GM19395 (cell line): ENCODE measurements at regions not wholly inside any gene's neighbourhood (a gene's known extent, or its start where the extent isn't known, plus 50 kb on each side); places are given as distances from the start of the nearest gene placed in this dataset.

Experiments used
- ATAC-seq: cut with Tn5 transposase; IDR thresholded peaks from one replicate; pipeline ENCODE4 v1.9.1; 2021; ENCODE audit warnings: mild to moderate bottlenecking, moderate library complexity; ENCODE audit not compliant: unreplicated experiment

DNA sequence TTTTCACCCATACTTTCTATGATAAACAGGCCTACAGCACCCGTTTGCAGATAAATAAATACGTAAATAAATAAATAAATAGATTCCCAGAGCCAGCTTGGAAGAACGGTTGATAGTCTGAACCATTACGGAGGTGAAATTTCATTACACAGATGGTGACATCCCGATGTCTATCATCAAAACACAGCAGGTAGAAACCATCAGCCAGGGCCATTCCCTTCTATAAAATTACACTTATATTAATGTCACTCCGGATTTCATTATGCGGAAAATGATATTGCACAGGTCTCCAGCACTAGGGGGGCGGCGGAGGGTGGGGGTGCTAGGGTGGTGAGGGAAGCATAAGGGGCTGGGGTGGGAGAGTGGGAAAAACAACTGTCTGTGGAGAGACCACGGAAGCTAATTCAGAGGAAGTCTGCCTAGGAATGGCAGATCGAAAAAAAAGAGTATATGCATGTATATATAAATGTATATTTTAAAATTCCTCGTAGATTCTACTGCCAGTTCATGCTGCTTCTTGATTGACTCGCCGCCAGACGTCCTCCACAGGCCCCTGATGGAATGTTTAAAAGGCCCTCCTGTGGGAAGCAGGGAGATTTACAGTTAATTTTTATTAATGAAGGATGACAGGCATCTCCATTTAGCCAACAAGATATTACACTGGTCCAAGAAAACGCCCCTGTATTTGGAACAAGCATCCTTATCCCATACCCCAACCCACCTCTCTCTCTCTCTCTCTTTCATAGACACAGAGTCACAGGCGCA lies 1906.0 kb upstream of the PIK3C3 start:
- no peak for ATAC-seq

DNA sequence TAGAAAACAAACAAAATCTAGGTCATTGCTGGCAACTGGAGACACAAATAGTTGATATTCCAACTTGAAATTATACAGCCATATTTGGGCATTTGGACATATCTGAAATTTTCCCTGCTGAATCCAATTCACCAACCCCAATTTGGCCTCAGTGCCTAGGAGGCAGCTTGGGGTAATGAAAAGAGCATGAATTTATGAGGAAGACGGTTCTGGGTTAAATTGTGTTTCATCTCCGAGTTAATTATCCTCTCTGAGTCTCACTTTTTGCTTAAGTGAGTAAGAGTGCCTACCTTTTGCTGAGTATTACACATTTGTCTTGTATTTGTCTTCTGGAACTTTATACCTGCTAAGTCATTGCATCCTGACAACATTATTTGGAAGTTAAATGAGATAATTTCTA lies 1906.8 kb upstream of the PIK3C3 start:
- ATAC-seq = no peak

DNA sequence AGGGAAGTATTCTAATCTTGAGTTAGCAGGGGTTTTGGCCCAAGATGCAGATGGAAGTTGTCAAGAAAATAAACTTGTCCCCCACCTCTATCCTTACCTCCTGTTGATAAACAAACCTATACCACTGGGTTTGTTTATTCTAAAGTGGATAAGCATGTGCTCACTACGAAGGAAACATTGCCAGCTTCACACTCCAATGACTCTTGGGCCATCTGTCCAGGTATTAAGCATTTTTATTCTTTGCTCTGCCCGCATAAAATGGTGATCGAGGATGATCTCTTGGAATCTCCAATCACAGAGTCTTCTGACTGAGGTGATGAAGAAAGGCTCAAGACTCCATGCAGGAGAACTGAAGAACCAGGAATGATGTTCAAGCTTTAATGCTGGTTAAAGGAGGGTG lies 1908.4 kb upstream of the PIK3C3 start:
- no peak for ATAC-seq

DNA sequence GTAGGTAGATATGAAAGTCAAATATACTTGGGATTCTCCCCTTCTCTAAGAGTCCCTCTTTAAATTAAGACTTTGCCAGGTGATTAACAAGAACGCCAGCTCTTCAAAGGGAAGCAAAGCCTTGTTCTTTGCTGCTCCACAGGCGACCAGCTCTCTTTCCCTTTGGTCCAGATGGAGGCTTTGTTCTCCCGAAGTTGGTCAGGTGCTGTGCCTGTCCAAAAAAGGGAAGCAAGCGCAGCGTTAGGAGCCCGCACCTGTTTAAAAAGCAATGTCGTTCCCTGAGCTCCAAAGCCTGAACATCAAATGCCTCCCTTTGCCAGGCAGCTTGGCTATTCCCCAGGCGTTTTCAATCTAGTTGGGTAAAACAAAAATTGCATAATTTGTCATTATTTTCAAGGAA lies 1913.1 kb upstream of the PIK3C3 start:
- no peak for ATAC-seq

DNA sequence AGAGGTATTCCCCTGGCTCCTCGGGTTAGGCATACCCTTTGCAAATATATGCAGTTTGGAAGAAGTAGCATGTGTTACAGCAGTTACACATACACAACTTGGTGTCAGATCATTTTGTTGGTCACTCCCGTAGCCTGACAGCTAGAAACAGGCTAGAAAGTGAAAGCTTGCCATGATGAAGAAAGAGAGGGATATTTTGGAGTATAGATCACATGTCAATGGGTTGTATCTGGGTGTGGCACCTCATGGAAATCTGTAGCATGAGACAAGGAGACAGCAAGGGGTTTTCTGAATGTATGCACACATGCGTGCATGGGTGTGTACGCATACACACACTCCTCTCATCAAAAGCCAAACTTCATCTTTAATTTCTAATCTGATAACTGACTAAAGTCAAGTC lies 1914.5 kb upstream of the PIK3C3 start:
- ATAC-seq = no peak

DNA sequence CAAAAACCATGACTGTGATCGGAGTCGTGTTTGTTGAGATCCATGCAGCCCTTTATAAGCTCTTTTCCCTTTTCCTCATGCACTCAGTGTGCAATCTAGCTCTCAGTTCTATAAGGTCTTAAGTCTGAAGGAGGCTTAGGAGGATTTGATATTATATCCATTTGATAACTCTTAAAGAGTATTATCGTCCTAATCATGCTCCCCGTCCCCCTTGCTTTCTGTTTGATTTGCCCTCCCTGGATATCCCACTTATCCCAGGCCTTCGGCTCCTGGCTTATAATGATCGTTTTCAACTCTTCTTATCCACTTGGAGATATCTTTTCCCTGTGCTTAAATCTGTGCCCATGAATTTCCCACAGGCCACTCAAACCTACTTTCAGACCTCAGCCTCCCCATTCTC lies 1917.7 kb upstream of the PIK3C3 start:
- ATAC-seq = no peak

DNA sequence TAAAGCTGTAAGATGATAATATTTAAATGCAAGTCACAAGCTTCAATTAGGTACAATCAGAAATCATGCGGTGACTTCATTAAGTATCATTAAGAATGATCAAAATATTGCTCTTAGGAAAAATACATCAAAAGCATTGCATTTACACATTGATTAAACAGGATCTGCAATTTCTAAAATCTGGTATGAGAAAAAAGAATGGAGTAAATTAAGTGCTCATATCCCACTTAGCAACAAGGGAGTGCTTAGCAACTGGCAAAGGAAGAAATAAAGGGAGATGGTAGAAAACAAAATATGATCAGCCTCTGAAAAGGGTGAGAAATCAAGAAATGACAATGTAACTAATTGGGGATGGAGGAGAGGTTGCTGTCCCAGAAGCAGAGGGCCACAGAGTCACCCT lies 1918.2 kb upstream of the PIK3C3 start:
- ATAC-seq = no peak

DNA sequence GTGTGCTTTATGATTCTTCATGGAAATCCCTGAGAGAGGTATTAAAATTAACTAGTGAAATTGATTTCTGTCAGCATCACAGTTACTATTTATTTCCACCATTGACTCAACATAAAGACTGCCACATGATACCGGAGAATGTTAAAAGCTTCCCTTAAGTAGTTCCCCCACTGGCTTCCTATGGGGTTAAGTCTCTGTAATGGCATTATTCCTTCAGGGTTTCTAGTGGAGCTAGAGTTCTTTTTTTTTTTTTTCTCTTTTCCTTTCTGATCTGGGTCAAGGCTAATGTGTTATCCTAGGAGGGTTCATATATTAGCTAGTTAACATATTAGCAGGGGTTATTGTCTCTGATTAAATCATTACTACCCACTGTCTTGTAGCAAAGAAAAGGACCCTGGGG lies 1919.1 kb upstream of the PIK3C3 start:
- ATAC-seq = no peak

DNA sequence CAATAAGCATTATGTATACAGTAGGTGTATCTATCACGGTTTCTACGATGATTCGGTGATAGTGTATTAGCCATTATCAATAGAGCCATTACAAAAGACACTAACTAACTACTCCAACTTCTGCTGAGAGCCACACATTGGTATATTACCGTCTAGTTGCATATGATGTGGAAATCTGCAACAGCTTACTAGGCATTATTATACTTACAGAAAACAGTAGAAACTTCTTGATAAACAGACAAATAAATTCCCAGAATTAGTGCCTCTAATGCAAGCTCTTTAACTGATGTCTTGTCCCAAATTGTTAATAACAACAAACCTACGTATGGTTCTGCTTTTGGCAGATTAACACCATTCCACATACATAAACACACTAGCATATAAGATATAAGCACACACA lies 1923.0 kb upstream of the PIK3C3 start:
- no peak for ATAC-seq

DNA sequence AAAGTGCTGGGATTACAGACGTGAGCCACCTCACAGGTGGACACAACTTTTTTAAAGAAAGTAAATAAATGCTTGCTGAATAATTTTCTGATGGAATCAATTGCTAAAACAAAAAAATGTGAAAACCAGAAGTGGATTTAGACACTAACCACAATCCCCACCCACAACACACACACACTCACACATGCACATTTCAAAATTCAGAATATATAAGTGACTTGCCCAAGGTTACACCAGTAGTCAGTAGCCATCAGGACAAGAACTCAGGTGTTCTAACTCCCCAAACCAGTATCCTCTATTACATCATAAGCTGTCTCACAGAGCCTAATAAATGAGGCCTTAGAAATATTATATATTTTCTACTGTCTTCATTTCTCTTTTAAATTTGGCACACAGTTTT lies 1923.6 kb upstream of the PIK3C3 start:
- no peak for ATAC-seq

DNA sequence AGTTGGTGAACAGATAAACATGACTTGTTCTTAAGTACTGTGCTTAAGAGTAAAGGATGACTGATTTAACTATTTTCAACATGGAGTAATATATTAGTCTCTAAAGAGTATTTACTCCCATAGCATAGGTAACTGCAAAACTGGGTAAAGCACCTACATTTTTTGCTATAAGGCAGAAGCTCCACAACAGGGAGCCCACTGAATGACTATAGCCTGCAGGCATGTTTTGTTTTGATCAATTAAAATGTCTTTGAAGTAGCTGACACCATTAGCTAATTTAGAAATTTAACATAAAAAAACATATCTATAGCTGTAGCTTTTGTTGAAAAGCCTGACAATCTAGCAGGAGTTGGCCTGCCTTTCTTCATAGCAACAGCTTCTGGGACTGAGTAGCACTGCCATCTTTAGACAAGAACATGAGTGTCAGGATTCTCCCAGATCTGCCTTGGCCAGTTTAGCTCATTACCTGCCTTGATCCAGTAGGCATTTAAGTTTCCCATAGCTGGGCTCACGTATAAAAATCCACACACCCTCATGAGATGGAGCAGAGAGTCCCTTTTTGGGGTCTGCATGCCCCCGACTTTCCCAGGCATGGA lies 1935.1 kb upstream of the PIK3C3 start:
- no peak for ATAC-seq

DNA sequence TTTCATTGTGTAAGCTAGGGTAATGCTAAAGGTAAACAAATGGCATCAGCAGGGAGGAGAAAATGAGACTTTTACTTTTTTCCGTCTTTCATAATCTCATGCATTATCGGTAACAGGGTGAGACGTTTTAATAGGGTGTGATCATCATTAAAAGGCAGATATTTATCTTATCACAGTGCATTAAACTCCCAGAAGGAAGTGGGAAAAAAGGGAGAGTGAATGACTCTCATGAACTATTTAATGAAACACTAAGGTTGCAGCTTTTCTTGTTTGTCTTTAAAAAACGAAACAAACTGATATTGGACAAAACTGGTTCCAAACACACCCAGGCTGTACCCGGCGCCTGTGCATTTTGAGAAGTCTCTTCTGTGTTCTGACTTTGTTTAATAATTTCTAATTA lies 1936.8 kb upstream of the PIK3C3 start:
- no peak for ATAC-seq

DNA sequence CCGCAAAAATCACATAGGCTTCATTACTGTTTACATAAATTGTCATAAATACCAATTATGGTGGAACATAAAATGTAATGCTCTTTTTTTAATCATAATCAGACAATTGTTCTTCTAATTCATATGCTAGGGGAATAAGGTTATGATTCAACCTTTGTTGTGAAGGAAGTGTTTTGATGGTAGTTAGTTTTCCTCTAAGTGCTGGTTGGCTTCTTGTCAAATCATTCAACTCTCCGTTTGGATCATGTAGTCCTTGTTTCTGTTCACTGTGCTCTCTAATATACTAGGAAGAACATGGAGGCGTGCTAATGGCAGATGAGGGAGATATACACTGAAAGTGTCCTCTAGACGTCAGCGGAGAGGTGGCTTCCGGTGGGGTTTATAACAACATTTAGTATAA lies 1938.0 kb upstream of the PIK3C3 start:
- no peak for ATAC-seq

DNA sequence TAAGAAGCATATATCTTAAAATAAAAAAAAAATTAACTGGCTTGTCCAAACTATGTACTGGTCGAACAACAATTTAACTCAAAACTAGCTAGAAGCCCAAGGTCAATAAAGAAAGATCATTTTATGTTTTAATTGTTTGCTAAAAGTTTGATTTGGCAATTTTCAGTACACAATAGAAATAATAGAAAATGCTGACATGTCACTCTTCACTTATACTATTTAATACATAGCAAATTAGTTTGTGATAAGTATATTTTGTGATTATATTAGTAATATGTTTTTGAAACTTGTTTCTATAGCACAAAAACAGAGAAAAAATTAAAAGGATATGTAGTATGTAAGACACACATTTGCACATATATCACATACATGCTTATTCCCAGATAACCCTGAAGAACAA lies 1938.6 kb upstream of the PIK3C3 start:
- no peak for ATAC-seq

DNA sequence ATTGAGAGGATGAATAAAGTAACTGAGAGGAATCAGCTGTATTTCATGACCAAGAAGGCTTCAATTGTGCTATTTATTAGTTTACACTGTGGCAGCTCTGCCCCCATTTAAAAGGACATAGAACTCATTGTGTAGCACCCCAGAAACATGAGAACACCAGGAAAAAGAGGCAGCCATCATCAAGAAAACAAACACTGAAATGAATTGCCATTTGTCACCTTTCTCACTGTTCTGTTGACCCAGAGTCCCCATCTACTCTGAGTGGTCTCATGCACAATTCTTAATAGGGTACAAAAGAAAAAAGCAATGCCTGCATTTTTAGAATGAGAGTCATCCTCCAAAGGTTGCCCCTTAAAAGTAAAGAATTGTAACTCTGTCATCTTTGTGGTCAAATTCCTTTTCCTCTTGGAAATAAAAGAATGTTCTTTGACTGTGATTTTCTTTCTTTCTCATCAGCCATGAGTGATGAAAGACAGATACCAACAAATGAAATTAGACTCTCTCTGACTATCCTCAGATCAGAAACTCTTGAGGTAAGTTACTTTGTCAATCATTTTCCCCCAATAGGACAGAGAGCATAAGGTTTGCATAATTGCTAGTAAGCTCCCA lies 1941.9 kb upstream of the PIK3C3 start:
- no peak for ATAC-seq

DNA sequence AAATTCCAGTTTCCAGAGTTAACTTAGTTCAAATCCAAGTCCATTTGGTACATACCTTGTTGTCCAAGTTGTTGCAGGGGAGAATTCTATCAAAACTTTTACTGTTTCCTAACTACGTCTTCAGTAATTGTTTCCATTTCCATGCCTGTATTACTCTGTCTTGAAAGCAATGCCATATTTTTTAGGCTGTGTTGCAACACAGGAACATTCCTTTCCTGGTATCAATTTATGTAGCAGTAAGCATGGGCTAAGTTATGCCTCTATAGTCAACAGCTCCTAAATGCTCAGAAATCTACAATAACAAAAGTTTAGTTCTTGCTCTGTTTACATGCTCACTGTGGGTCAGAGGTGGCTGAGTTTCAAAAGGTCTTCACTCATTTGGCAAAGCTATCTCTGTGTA lies 1943.8 kb upstream of the PIK3C3 start:
- ATAC-seq = no peak

DNA sequence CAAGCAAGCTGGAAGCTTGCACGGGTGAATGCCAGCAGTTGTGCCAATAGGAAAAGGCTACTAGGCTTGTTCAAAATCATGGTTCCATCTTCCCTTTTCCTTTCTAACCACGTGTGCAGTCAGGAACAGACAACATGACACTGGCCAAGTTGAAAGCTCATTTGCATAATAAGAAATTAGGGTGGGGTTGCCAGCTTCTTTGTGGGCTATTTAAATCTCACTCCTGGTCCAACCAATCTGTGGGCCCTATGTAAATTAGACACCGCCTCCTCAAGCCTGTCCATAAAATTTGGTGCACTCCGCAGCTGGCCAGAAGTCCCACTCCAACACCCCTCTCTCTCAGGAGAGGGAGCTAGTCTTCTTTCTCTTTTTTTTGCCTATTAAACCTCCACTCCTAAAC lies 1948.4 kb upstream of the PIK3C3 start:
- no peak for ATAC-seq

DNA sequence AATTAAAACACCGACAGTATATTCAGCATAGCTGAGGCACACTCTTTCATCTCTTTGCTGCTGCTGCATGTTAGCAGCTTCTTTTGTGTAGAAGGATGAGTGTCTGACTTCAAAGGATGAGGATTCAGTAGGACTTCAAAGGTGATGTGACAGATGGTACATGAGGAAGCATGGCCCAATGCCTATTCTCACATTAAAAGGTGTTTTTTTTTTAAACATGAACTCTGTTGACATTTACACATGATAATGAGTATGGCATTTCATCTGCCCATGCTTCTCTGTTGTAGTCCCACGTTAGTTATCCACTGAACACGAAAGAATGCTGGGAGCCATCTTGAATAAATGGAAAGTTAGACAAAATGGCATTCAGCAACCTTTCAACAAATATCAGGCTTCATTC lies 1950.8 kb upstream of the PIK3C3 start:
- ATAC-seq = no peak

DNA sequence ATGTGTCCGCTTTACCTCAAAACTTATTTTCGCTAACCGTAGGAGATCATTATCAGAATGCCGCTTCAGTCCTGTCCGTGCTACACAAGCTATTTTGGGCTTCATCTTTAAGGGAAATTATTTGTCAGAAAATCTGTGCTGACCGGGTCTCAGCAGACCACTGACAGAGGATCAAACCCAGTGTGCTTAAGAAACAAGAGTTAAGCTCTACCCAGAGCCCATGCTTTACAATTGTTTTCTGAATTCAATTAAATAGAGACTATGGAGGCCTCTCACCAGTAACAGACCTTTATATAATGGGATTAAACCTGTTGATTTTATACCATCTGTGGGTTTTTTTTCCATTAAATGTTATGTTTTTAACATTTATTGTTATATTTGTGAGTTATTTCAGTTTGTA lies 1956.7 kb upstream of the PIK3C3 start:
- no peak for ATAC-seq

DNA sequence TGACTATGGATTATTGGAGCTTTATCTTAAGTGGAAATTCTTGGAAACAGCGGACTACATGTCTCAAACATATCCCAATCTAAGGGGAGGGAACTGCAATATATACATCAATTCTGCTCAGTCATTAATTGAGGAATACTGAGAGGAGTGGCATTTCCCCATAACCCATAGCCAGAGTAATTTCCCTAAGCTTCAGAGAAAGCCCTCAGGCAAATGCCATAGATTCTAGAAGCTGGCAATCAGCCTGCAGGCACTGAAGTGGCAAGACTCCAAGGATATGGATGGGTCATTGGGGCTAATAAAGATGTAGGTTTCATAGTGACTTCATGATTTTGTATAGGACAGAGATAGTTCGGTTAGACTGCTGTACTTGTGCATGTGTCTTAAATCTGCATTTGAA lies 1960.5 kb upstream of the PIK3C3 start:
- no peak for ATAC-seq

DNA sequence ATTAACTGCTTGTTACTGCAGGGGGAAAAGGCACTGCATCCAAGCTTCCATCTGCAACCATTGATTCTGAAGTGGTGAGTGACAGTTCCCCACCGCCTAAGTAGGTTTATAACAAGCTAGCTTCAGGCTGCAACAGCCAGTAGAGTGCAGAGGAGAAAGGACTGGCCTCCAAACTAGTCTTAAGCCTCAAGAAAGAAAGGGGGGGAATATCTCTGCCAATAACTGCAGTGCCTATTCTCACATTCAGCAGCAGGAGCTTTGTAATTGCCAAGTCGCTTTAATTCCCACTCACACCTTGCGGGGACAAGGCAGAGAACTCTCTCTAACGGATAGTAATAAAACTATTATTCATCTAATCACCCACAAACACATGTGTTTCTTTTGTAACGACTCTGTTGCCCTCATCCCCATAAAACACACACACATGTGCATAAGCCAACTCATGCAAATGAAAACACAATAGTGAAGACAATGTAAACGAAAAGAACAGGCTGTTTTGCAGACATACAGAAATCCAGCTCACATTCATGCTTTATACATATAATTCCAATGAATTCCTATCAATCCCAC lies 1963.3 kb upstream of the PIK3C3 start:
- no peak for ATAC-seq

DNA sequence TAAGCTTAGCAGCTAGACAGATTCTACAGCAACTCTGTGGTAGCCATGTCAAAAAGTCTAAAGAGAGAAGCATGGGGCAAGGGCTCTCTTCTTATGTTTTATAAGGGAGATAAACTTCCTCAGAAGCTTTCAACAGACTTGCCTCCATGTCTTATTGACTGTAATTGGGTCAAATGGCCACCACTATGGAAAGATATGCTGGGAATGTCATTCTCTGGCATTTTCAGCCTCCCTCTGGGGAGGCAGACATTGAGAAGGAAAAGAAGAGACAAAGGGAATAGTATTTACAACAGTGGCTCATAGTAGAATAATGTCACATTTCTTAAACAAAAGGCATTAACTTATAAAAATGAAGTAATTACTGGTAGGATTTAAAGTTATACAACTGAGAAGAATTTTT lies 1964.5 kb upstream of the PIK3C3 start:
- no peak for ATAC-seq
